ENCODE measurements at regions not wholly inside any gene's neighbourhood (a gene's known extent, or its start where the extent isn't known, plus 50 kb on each side); places are given as distances from the start of the nearest gene placed in this dataset.

DNA sequence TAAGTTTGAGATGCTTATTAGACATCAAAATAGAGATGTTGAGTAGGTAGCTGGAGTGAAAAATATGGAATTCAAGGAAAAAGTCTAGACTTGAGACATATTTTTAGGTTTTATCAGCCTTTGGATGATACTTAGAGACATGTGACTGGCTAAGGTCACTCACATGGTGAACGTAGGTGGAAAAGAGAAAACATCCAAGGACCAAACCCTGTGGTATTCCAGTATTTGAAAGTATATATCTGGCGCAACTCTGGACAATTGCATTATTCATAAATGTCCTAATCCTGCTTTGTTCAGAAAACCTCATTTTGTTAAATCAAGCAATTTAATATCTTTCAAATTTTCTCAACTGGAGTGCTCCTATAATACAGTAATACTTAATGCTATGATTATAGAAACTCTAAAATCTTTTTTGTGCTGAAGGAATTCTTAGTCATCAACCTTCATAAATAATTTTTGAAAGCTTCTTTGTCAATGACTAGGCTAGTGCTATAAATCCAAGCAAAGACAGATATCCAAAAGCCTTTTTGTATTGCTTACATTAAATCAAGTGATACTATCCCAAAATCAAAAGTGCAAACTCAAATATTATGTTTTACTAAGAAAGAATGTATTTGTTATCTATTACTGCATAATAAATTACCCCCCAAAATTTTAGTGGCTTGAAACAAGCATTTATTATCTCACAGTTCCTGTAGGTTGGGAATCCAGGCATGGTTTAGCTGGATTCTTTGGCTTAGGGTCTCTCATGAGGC is 452.0 kb downstream of the ENC1 start:
- H2BK12ac ChIP-seq (ENCODE audit: low read depth, low read length): no peak overlapping the region
- H3K18ac ChIP-seq (ENCODE audit: extremely low read depth, low read length): no peak overlapping the region
- no peak overlapping the region for H4K5ac ChIP-seq (ENCODE audit: insufficient read length, low read depth, low read length)
- ChIA-PET CTCF (ENCODE audit: partially characterized antibody) (interaction anchor here (1.0 kb wide), 1 partner anchor 14 kb away, joined by 3 read pairs; no protein-coding TSS in a partner anchor), POLR2A (ENCODE audit: partially characterized antibody) (no interaction called here)
- H2BK5ac ChIP-seq (ENCODE audit: low read depth, low read length): no peak overlapping the region
- H3K4me1 ChIP-seq (replicated peaks in 1 of 4; ENCODE audit: control insufficient read depth in 3 of 4, insufficient read depth in 4 of 4, low read length in 3 of 4): peaks cover 0 to 2% (median 0%) of the 10 kb centered on the region in 4 experiments; a peak in 1 of 7 replicates
- no peaks in the 10 kb centered on the region; the same call in 1 of the 2 replicates for H3K23me2 ChIP-seq (ENCODE audit: low read depth, low read length)
- H3K27me3 ChIP-seq (replicated peaks in 1 of 4; ENCODE audit: control insufficient read depth in 3 of 4, extremely low read depth in 1 of 4, insufficient read depth in 3 of 4, low read length in 3 of 4): no peaks in the 10 kb centered on the region
- no peak for FAIRE-seq
- no peak overlapping the region for H4K91ac ChIP-seq (replicated peaks; ENCODE audit: insufficient read length, low read length)
- no peak overlapping the region for H3K14ac ChIP-seq (ENCODE audit: insufficient read length)
- H2AK5ac ChIP-seq (ENCODE audit: low read depth, low read length): no peak overlapping the region
- no peak overlapping the region for H3K4me3 ChIP-seq (ENCODE audit: extremely low read depth in 1 of 4, insufficient read depth in 2 of 4, low read depth in 3 of 4, low read length in 4 of 4)
- H3K9ac ChIP-seq (replicated peaks in 1 of 4; ENCODE audit: extremely low read depth in 1 of 4, low read depth in 3 of 4, low read length in 3 of 4): no peak overlapping the region
- H3K79me1 ChIP-seq (ENCODE audit: low read depth, low read length): no peaks in the 10 kb centered on the region
- no peaks in the 10 kb centered on the region for H3K79me2 ChIP-seq (ENCODE audit: control insufficient read depth in 1 of 2, insufficient read depth in 2 of 2, low read length in 2 of 2)
- DNase-seq (ENCODE audit: low read depth in 1 of 2, low spot score in 2 of 2): no peak
- H3K4ac ChIP-seq (replicated peaks; ENCODE audit: insufficient read length, low read depth, low read length): no peak overlapping the region
- H4K8ac ChIP-seq (ENCODE audit: extremely low read depth, insufficient read depth, low read length): no peak overlapping the region
- H4K20me1 ChIP-seq (replicated peaks in 1 of 2; ENCODE audit: control insufficient read depth in 1 of 2, insufficient read depth in 2 of 2, low read length in 2 of 2): no peaks in the 10 kb centered on the region
- no peak overlapping the region for H3K27ac ChIP-seq (ENCODE audit: low read depth, low read length)
- no peak overlapping the region for H3K56ac ChIP-seq (replicated peaks; ENCODE audit: insufficient read length, low read depth, low read length)
- no peak overlapping the region for H2BK15ac ChIP-seq (ENCODE audit: low read length)
- no peak overlapping the region for H2BK20ac ChIP-seq (ENCODE audit: low read length)
- no peak overlapping the region for H2AFZ ChIP-seq (ENCODE audit: low read length)
- 86% methylated on average over 2 of the region's 2 CpGs; no CpG with 5 or more reads in 1 of the 2 experiments for WGBS, 2 experiments (ENCODE audit: extremely low coverage in 1 of 2, insufficient coverage in 1 of 2, insufficient read length in 1 of 2, insufficient replicate concordance in 2 of 2, low coverage in 1 of 2, low lambda C conversion rate in 2 of 2, missing lambda C conversion rate in 1 of 2)
- no peak overlapping the region for H3K23ac ChIP-seq (ENCODE audit: insufficient read length)
- H2BK120ac ChIP-seq (replicated peaks; ENCODE audit: low read depth, low read length): no peak overlapping the region
- no peaks in the 10 kb centered on the region for H3K36me3 ChIP-seq (ENCODE audit: control insufficient read depth in 2 of 4, insufficient read depth in 4 of 4, low read length in 3 of 4)
- no peaks in the 10 kb centered on the region for H3K9me3 ChIP-seq (ENCODE audit: insufficient read depth in 2 of 2, low read depth in 1 of 2, low read length in 1 of 2)
- H3K4me2 ChIP-seq (ENCODE audit: insufficient read depth in 1 of 2, low read depth in 2 of 2, low read length in 2 of 2): no peak overlapping the region
- TF ChIP-seq GTF2F1 (IDR thresholded peaks at IDR 0.05; ENCODE audit: borderline replicate concordance, low read depth, low read length) (no peak), YY1 (IDR thresholded peaks at IDR 0.05; ENCODE audit: low read depth, low read length) (no peak), SP4 (IDR thresholded peaks at IDR 0.05; ENCODE audit: low read length) (no peak), SAP30 (IDR thresholded peaks at IDR 0.05; ENCODE audit: insufficient read depth, insufficient replicate concordance, low read length) (no peak)
- TF ChIP-seq, protein P1, sequence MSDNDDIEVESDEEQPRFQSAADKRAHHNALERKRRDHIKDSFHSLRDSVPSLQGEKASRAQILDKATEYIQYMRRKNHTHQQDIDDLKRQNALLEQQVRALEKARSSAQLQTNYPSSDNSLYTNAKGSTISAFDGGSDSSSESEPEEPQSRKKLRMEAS (IDR thresholded peaks at IDR 0.05): no peak
